ENCODE measurements at regions not wholly inside any gene's neighbourhood (a gene's known extent, or its start where the extent isn't known, plus 50 kb on each side); places are given as distances from the start of the nearest gene placed in this dataset.

DNA sequence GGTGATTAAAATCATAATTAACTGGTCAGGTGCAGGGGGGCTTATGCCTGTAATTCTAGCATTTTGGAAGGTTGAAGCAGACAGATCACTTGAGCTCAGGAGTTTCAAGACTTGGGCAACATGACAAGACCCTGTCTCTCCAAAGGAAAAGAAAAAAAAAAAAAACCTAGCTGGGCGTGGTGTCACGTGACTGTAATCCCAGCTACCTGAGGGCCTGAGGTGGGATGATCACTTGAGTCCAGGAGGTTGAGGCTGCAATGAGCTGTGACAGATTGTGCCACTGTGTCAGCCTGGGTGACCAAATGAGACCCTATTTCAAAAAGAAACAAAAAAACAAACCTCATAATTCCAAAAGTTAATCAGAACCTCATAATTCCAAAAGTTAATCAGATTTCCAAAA lies 505.5 kb downstream of the CDH8 start:
- no peak overlapping the region for H3K4me3 ChIP-seq
- no peak for ATAC-seq
- no peaks in the 10 kb centered on the region for H3K4me1 ChIP-seq (ENCODE audit: low read depth)
- peaks cover 4% of the 10 kb centered on the region for H3K9me3 ChIP-seq
- intact Hi-C loops (cut with DNase I, micrococcal nuclease), result no loop called here
- no peak for DNase-seq
- no peaks in the 10 kb centered on the region for H3K36me3 ChIP-seq (ENCODE audit: low read depth)
- TF ChIP-seq, protein P1, sequence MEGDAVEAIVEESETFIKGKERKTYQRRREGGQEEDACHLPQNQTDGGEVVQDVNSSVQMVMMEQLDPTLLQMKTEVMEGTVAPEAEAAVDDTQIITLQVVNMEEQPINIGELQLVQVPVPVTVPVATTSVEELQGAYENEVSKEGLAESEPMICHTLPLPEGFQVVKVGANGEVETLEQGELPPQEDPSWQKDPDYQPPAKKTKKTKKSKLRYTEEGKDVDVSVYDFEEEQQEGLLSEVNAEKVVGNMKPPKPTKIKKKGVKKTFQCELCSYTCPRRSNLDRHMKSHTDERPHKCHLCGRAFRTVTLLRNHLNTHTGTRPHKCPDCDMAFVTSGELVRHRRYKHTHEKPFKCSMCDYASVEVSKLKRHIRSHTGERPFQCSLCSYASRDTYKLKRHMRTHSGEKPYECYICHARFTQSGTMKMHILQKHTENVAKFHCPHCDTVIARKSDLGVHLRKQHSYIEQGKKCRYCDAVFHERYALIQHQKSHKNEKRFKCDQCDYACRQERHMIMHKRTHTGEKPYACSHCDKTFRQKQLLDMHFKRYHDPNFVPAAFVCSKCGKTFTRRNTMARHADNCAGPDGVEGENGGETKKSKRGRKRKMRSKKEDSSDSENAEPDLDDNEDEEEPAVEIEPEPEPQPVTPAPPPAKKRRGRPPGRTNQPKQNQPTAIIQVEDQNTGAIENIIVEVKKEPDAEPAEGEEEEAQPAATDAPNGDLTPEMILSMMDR (IDR thresholded peaks at IDR 0.05), result no peak

DNA sequence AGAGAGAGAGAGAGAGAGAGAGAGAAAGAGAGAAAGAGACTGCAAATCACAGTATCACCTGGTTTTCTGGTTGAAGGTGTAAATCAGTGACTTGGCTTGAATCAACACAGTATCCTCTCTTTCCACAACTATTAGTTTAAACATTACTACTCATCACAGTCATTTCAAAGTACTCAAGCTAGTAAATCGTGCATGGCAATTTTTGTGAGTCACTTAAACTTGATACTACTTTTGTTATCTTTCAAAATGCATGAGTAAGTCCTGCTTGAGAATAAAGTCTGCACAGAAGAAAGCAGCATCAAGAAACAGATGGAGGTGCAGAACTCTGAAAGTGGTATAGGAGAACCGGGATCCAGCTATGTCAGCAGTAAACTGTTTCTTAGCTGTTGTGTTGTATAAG lies 535.4 kb downstream of the CDH8 start:
- intact Hi-C loops (cut with DNase I, micrococcal nuclease), result no loop called here
- DNase-seq (no peak), ATAC-seq (no peak)
- Histone ChIP-seq H3K4me1 (ENCODE audit: low read depth) (no peaks in the 10 kb centered on the region), H3K36me3 (ENCODE audit: low read depth) (no peaks in the 10 kb centered on the region), H3K4me3 (no peak overlapping the region), H3K9me3 (no peaks in the 10 kb centered on the region)
- TF ChIP-seq, protein P1 (IDR thresholded peaks at IDR 0.05), result no peak

DNA sequence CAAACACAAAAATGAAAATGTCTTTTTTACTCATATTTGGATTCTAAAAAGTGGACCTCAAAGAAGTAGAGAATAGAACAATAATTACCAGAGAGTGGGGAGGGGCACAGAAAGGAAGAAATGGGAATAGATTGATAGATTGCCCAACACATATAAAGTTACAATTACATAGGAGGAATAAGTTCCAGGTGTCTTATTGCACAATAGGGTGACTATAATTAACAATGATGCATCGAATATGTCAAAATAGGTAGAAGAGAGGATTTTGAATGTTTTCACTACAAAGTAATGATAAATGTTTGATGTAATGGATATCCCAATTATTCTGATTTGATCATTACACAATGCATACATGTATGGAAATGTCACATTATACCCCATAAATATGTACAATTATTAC lies 556.0 kb downstream of the CDH8 start:
- intact Hi-C loops (cut with DNase I, micrococcal nuclease), result no loop called here
- no peaks in the 10 kb centered on the region for H3K4me1 ChIP-seq (ENCODE audit: low read depth)
- TF ChIP-seq, protein P1 (IDR thresholded peaks at IDR 0.05), result no peak
- no peak overlapping the region for H3K4me3 ChIP-seq
- ATAC-seq (no peak), DNase-seq (no peak)
- H3K36me3 ChIP-seq (ENCODE audit: low read depth), result no peaks in the 10 kb centered on the region
- peaks cover 11% of the 10 kb centered on the region for H3K9me3 ChIP-seq

DNA sequence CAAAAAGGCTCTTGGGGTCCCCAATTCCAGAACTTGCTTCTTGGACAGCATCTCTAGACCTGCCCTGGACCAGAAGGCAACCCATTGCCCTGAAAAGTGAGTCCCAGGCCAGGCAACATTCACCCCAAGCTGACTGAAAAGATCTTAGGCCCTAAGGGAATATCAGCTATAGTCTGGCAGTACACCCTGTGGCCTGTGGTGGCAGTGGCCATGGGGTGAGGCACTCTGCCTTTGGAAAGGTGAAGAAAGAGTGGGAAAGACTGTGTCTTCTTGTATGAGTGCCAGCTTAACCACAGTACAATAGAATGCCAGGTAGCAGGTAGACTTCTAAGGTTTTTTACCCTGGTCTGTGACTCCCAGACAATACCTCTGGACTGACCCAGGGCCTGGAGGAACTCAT lies 564.5 kb downstream of the CDH8 start:
- intact Hi-C loops (cut with DNase I, micrococcal nuclease), result no loop called here
- TF ChIP-seq, protein P1 (IDR thresholded peaks at IDR 0.05), result no peak
- Histone ChIP-seq H3K4me3 (no peak overlapping the region), H3K4me1 (ENCODE audit: low read depth) (no peaks in the 10 kb centered on the region), H3K9me3 (peaks cover 24% of the 10 kb centered on the region), H3K36me3 (ENCODE audit: low read depth) (no peaks in the 10 kb centered on the region)
- DNase-seq (no peak), ATAC-seq (no peak)

DNA sequence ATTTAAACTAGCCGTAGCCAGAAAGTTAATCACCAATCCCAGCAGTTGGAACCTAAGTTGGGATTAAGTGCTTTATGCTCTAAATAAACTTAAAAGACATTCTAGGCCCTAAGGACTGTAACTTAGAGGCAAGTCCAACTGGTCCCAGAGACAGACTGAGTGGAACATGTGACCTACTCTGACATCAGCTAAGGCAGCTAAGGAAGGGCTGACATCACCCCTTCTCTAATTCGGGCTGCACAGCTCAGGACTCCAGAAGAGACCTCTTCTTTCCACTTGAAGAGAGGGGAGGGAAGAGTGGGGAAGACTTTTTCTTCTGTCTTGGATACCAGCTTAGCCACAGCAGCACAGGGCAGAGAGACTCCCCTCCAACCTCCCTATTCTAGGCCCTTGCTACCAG lies 565.2 kb downstream of the CDH8 start:
- TF ChIP-seq, protein P1 (IDR thresholded peaks at IDR 0.05), result no peak
- H3K4me3 ChIP-seq, result no peak overlapping the region
- ATAC-seq, result no peak

DNA sequence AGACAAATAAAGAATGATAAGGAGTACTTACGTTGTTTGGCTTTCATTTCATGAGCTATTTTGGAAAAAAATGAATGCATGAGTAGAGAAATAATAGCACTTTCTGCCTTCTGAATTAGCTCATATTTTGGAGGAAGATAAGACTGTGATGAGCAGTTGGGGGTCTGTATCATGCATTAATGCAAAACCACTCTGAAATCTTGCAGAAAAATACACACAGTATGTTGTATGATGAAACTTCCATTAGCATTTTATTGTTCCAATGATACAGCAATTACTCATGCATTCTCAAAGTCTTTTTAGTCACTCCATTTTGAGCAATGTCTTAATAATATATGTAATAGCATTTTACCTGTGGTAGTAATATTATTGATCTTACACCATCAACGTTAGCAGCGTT lies 571.0 kb downstream of the CDH8 start:
- peaks cover 12% of the 10 kb centered on the region for H3K9me3 ChIP-seq
- intact Hi-C loops (cut with DNase I, micrococcal nuclease), result no loop called here
- TF ChIP-seq, protein P1 (IDR thresholded peaks at IDR 0.05), result no peak
- no peak overlapping the region for H3K4me3 ChIP-seq
- no peaks in the 10 kb centered on the region for H3K4me1 ChIP-seq (ENCODE audit: low read depth)
- no peaks in the 10 kb centered on the region for H3K36me3 ChIP-seq (ENCODE audit: low read depth)
- no peak for DNase-seq
- no peak for ATAC-seq

More for the DNA sequence above, 565.2 kb downstream of the CDH8 start:
- Histone ChIP-seq H3K36me3 (ENCODE audit: low read depth) (no peaks in the 10 kb centered on the region), H3K9me3 (peaks cover 22% of the 10 kb centered on the region), H3K4me1 (ENCODE audit: low read depth) (no peaks in the 10 kb centered on the region)
- DNase-seq, result no peak
- intact Hi-C loops (cut with DNase I, micrococcal nuclease), result no loop called here

Measured in mucosa of descending colon (tissue), 3 donors.